Keratinocyte (primary cell): ENCODE measurements at regions not wholly inside any gene's neighbourhood (a gene's known extent, or its start where the extent isn't known, plus 50 kb on each side); places are given as distances from the start of the nearest gene placed in this dataset.
A peak's percentile ranks its signal among the peaks of the same experiment; 100 is the strongest.

ENCODE experiments used
- DNase-seq: peaks from one replicate; pipeline ENCODE4 v3.0.0-alpha.2; 2011; ENCODE audit warnings: low read depth, missing footprints, low spot score
- FAIRE-seq: peaks from 2 replicates; lab custom pipeline; 2011; peaks lifted over from hg19 to GRCh38; lab: Jason Lieb, UNC
- H2AFZ ChIP-seq: 2 replicates; pipeline ENCODE4 v1.6.0; 2012; ENCODE audit warnings: low read length, control low read depth, inconsistent platforms; ENCODE audit not compliant: control insufficient read depth
- H3K27ac ChIP-seq: 2 replicates; pipeline ENCODE4 v1.5.1; 2011; ENCODE audit warnings: low read length; ENCODE audit not compliant: control insufficient read depth, insufficient read depth
- H3K27me3 ChIP-seq: 3 replicates; pipeline ENCODE4 v1.6.0; 2011; ENCODE audit warnings: low read length; ENCODE audit not compliant: control insufficient read depth, insufficient read depth; ENCODE audit errors: extremely low read depth
- H3K36me3 ChIP-seq, 2 experiments: 2 replicates in 1 of 2; 3 replicates in 1 of 2; pipeline ENCODE4 v1.5.1; 2011; ENCODE audit warnings: low read length in 2 of 2, mild to moderate bottlenecking in 1 of 2; ENCODE audit not compliant: control insufficient read depth in 2 of 2, insufficient read depth in 2 of 2; ENCODE audit errors: extremely low read depth in 1 of 2
- H3K4me1 ChIP-seq: 3 replicates; pipeline ENCODE4 v1.5.1; 2011; ENCODE audit warnings: low read length; ENCODE audit not compliant: control insufficient read depth, insufficient read depth; ENCODE audit errors: extremely low read depth
- H3K4me2 ChIP-seq: 3 replicates; pipeline ENCODE4 v1.6.0; 2011; ENCODE audit warnings: low read depth, low read length; ENCODE audit not compliant: control insufficient read depth, insufficient read depth; ENCODE audit errors: extremely low read depth
- H3K4me3 ChIP-seq, 3 experiments: fragments of 200-600 bp in 1 of 3; sonication (generic) in 1 of 3; 2 replicates in 2 of 3; 3 replicates in 1 of 3; pipeline ENCODE4 v1.5.1; 2011 to 2016; ENCODE audit warnings: low read length in 3 of 3, mild to moderate bottlenecking in 3 of 3, control low read depth in 2 of 3, inconsistent platforms in 1 of 3, low read depth in 1 of 3, mixed read lengths in 1 of 3, mixed run types in 1 of 3, moderate library complexity in 1 of 3; ENCODE audit not compliant: control insufficient read depth in 2 of 3, insufficient read depth in 2 of 3; ENCODE audit errors: extremely low read depth in 1 of 3
- H3K79me2 ChIP-seq: 2 replicates; pipeline ENCODE4 v1.6.0; 2012; ENCODE audit warnings: low read length; ENCODE audit not compliant: control insufficient read depth, insufficient read depth
- H3K9ac ChIP-seq: 3 replicates; pipeline ENCODE4 v1.6.0; 2011; ENCODE audit warnings: low read length; ENCODE audit not compliant: control insufficient read depth, insufficient read depth; ENCODE audit errors: extremely low read depth
- H3K9me1 ChIP-seq: 3 replicates; pipeline ENCODE4 v1.6.0; 2011; ENCODE audit warnings: low read length; ENCODE audit not compliant: control insufficient read depth, insufficient read depth; ENCODE audit errors: extremely low read depth
- H3K9me3 ChIP-seq: 2 replicates; pipeline ENCODE4 v1.5.1; 2012; ENCODE audit warnings: low read depth, low read length; ENCODE audit not compliant: control insufficient read depth
- H4K20me1 ChIP-seq: 3 replicates; pipeline ENCODE4 v1.6.0; 2011; ENCODE audit warnings: low read length; ENCODE audit not compliant: control insufficient read depth, insufficient read depth; ENCODE audit errors: extremely low read depth
- EZH2 ChIP-seq: IDR thresholded peaks from one replicate; pipeline ENCODE4 v1.6.1; 2012; ENCODE audit warnings: inconsistent platforms, mild to moderate bottlenecking, low read length, moderate library complexity
- dilution Hi-C: fragments of 300-500 bp; cut with MboI; formaldehyde crosslinking; loops from one replicate; pipeline ENCODE4 v1.7.0; 2020; ENCODE audit warnings: low sequenced_read_pairs; ENCODE audit not compliant: extremely low pct_ligation_motif_present
- TF ChIP-seq, protein P1 (sequence below), 3 experiments: IDR thresholded peaks in 1 of 3; conservative IDR thresholded peaks in 1 of 3; optimal IDR thresholded peaks in 1 of 3; 2 replicates in 2 of 3; 3 replicates in 1 of 3; pipeline versions ENCODE3 to v1.5.1; 2011; ENCODE audit warnings: low read length in 3 of 3, mild to moderate bottlenecking in 3 of 3, moderate library complexity in 2 of 3, control low read depth in 1 of 3, inconsistent platforms in 1 of 3; ENCODE audit not compliant: insufficient read depth in 2 of 3; ENCODE audit errors: extremely low read depth in 1 of 3

DNA sequence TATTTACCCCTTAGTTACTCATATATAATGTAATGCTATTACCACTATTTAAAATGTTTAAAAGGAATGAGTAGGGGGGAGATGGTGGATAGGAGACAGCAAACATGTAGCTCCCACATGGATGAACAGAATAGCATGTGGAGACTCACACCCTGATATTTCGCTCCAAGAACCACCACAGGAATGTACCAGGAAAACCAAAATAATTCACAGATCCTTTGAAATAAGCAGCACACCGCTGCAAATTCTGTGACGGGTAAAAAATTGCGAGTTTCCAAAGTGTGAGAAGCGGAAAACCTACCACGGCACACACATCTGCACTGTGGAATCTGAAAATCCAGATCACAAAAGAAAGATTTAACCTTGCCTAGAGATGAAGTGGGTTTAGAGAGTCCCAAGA is 428.2 kb downstream of the TLL1 start:
- Histone ChIP-seq H3K4me2 (no peak overlapping the region), H2AFZ (no peak overlapping the region), H3K9me1 (no peaks in the 10 kb centered on the region), H3K4me1 (no peaks in the 10 kb centered on the region), H3K9ac (no peak overlapping the region), H3K27ac (no peak overlapping the region), H4K20me1 (no peaks in the 10 kb centered on the region), H3K4me3 (no peak overlapping the region), H3K79me2 (no peaks in the 10 kb centered on the region), H3K36me3 (no peaks in the 10 kb centered on the region), H3K9me3 (no peaks in the 10 kb centered on the region), H3K27me3 (no peaks in the 10 kb centered on the region)
- FAIRE-seq (no peak), DNase-seq (no peak)
- dilution Hi-C loops = no loop called here
- no peak for TF ChIP-seq EZH2
- TF ChIP-seq, protein P1, sequence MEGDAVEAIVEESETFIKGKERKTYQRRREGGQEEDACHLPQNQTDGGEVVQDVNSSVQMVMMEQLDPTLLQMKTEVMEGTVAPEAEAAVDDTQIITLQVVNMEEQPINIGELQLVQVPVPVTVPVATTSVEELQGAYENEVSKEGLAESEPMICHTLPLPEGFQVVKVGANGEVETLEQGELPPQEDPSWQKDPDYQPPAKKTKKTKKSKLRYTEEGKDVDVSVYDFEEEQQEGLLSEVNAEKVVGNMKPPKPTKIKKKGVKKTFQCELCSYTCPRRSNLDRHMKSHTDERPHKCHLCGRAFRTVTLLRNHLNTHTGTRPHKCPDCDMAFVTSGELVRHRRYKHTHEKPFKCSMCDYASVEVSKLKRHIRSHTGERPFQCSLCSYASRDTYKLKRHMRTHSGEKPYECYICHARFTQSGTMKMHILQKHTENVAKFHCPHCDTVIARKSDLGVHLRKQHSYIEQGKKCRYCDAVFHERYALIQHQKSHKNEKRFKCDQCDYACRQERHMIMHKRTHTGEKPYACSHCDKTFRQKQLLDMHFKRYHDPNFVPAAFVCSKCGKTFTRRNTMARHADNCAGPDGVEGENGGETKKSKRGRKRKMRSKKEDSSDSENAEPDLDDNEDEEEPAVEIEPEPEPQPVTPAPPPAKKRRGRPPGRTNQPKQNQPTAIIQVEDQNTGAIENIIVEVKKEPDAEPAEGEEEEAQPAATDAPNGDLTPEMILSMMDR (optimal IDR thresholded peaks at IDR 0.05 in 1 of 3, IDR thresholded peaks at IDR 0.05 in 1 of 3, conservative IDR thresholded peaks at IDR 0.05 in 1 of 3; ENCODE audit: extremely low read depth in 1 of 3, insufficient read depth in 2 of 3, low read length in 3 of 3) = no peak

GRCh38 chr4:166308647-166309046 is 435.6 kb downstream of the TLL1 start:
- H3K9me1 ChIP-seq = no peaks in the 10 kb centered on the region
- no peaks in the 10 kb centered on the region for H3K9me3 ChIP-seq
- H2AFZ ChIP-seq = peak overlapping the region; percentile 42
- H3K27me3 ChIP-seq = no peaks in the 10 kb centered on the region
- H3K9ac ChIP-seq = no peak overlapping the region
- FAIRE-seq (peak; percentile 67), DNase-seq (peak; percentile 36)
- peak overlapping the region in 1 of 3 experiments; percentile 41 for H3K4me3 ChIP-seq
- peak overlapping the region; percentile 47 for H3K27ac ChIP-seq
- H3K4me1 ChIP-seq = peaks cover 12% of the 10 kb centered on the region
- H3K4me2 ChIP-seq = peak overlapping the region; percentile 65
- H4K20me1 ChIP-seq = no peaks in the 10 kb centered on the region
- TF ChIP-seq, protein P1 (optimal IDR thresholded peaks at IDR 0.05 in 1 of 3, IDR thresholded peaks at IDR 0.05 in 1 of 3, conservative IDR thresholded peaks at IDR 0.05 in 1 of 3; ENCODE audit: extremely low read depth in 1 of 3, insufficient read depth in 2 of 3, low read length in 3 of 3) = no peak
- no peak for TF ChIP-seq EZH2
- dilution Hi-C loops = no loop called here
- no peaks in the 10 kb centered on the region for H3K79me2 ChIP-seq
- H3K36me3 ChIP-seq = no peaks in the 10 kb centered on the region
